Activated naive CD4-positive, alpha-beta T cell treated with anti-CD3 and anti-CD28 coated beads for 36 hours (primary cell): ENCODE measurements at regions not wholly inside any gene's neighbourhood (a gene's known extent, or its start where the extent isn't known, plus 50 kb on each side); places are given as distances from the start of the nearest gene placed in this dataset.
A peak's percentile ranks its signal among the peaks of the same experiment; 100 is the strongest.
"Not testable (repeated sequence)": the region's sequence is repeated elsewhere in the genome, so short reads cannot be mapped to it uniquely, and the experiment has no call there.

ENCODE experiments used
- CTCF ChIA-PET: fragments of 350-600 bp; sonication (Branson Sonifier 250); formaldehyde crosslinking; loops from one replicate; lab custom pipeline; 2021; ENCODE audit warnings: antibody characterized with exemption; lab: Charles Lee
- DNase-seq: peaks from one replicate; pipeline ENCODE4 v3.0.0-alpha.2; 2020
- H3K27ac Mint-ChIP-seq: one replicate; pipeline ENCODE4 v1.8.0; 2021; ENCODE audit warnings: mild to moderate bottlenecking, mixed read lengths
- H3K27me3 Mint-ChIP-seq: one replicate; pipeline ENCODE4 v1.8.0; 2021; ENCODE audit warnings: low read depth, mixed read lengths
- H3K36me3 Mint-ChIP-seq: one replicate; pipeline ENCODE4 v1.8.0; 2021; ENCODE audit warnings: low read depth, mixed read lengths
- H3K4me1 Mint-ChIP-seq: one replicate; pipeline ENCODE4 v1.8.0; 2021; ENCODE audit warnings: low read depth, mixed read lengths
- H3K4me3 Mint-ChIP-seq: one replicate; pipeline ENCODE4 v1.8.0; 2021; ENCODE audit warnings: mild to moderate bottlenecking, moderate library complexity, mixed read lengths
- H3K9me3 Mint-ChIP-seq: one replicate; pipeline ENCODE4 v1.8.0; 2021; ENCODE audit warnings: mixed read lengths
- intact Hi-C: fragments of 100-400 bp; cut with micrococcal nuclease; formaldehyde crosslinking; loops from one replicate; pipeline ENCODE4 v1.15.1; 2023

DNA sequence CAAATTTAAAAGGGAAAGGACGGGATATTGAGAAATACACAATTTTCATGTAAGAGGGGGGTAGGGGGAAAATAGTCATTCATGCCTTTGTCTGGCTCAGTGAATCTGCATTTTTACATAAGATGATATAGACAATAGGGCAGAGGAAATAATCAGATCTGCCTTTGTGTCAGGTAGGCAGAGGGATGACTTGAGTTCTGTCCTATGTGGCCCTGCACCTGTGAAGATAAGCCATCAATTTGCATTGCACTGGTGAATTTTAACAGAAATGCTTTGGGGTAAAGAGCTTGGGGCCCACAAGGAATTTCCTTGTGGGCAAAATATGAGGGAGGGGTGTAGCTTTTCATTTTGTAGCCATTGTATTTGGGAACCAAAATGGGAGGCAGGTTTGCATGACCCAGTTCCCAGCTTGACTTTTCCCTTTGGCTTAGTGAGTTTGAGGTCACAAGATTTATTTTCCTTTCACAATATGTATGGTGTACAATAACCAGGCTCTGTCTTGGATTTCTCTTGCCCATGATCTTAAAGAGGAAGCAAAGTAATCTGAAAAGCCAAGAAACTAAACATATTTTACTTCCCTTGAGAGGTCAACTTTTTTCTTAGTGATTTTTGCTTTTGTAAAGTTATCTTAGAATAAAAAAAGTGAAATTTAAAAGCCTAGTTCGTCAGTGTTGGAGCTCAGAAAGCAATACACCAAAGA lies 77.7 kb upstream of the SORL1 start:
- Mint-ChIP-seq H3K4me3 (no peak overlapping the region), H3K36me3 (no peaks in the 10 kb centered on the region), H3K9me3 (peaks cover 1% of the 10 kb centered on the region), H3K27me3 (no peaks in the 10 kb centered on the region), H3K27ac (no peak overlapping the region), H3K4me1 (peaks cover 73% of the 10 kb centered on the region)
- no peak for DNase-seq
- CTCF ChIA-PET, result interaction anchor here (0.6 kb wide), 1 partner anchor 232 kb away, joined by 3 read pairs; no protein-coding TSS in a partner anchor
- intact Hi-C loops, result no loop called here

DNA sequence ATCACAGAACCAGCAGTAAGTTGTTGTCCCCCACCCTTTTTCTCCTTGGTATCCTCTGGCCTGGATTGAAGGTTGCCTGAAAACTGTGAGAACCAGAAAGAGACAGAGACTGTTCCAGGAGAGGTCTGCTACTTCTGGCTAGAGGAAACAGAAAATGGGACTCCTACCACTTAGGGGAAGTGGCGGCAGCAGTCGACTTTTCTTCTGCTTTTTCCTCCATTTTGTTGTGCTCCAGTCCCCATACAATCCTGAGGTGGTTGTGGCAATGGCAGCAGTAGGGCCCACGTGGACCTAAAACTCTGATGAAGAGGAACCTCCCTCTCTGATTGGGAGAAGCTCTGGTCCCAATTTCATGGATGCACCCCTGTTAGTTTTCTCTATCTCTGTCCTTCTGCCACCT lies 76.0 kb upstream of the SORL1 start:
- no peaks in the 10 kb centered on the region for H3K27me3 Mint-ChIP-seq
- CTCF ChIA-PET, result interaction anchor here (0.6 kb wide), 1 partner anchor 17 kb away, joined by 3 read pairs; no protein-coding TSS in a partner anchor
- no peaks in the 10 kb centered on the region for H3K36me3 Mint-ChIP-seq
- no peak overlapping the region for H3K27ac Mint-ChIP-seq
- intact Hi-C loops, result no loop called here
- peaks cover 72% of the 10 kb centered on the region for H3K4me1 Mint-ChIP-seq
- no peaks in the 10 kb centered on the region for H3K9me3 Mint-ChIP-seq
- DNase-seq, result no peak
- no peak overlapping the region for H3K4me3 Mint-ChIP-seq

DNA sequence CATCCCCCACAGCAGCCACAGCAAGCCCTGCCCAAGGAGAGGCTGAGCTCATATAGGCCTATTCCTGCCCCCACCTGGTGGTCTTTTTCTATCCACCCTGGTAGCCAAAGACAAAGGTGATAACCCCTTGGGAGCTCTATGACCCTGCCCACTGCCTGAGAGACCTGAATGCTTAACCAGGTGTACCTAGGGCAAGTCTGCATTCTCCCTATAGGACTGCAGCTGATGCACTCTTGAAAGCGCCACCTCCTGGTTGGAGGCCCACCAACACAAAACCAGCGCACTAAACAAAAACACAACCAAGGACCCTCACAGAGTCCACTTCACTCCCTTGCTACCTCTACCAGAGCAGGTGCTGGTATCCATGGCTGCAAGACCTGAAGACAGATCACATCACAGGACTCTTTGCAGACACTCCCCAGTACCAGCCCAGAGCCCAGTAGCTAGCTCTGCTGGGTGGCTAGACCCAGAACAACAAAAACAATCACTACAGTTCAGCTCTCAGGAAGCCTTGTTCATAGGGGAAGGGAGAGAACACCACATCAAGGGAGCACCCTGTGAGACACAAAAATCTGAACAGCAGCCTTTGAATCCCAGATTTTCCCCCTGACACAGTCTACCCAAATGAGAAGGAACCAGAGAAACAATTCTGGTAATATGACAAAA lies 72.8 kb upstream of the SORL1 start:
- DNase-seq, result peak; percentile 34
- CTCF ChIA-PET, result interaction anchor here (0.5 to 1.8 kb wide), 6 partner anchors 10 to 16 kb away, joined by 3 to 6 read pairs (median 3); no protein-coding TSS in a partner anchor
- Mint-ChIP-seq H3K27ac (peak overlapping the region; percentile 57), H3K4me1 (peaks cover 50% of the 10 kb centered on the region)
- H3K36me3 Mint-ChIP-seq, H3K9me3 Mint-ChIP-seq, H3K4me3 Mint-ChIP-seq, intact Hi-C loops, H3K27me3 Mint-ChIP-seq: not testable (repeated sequence)

DNA sequence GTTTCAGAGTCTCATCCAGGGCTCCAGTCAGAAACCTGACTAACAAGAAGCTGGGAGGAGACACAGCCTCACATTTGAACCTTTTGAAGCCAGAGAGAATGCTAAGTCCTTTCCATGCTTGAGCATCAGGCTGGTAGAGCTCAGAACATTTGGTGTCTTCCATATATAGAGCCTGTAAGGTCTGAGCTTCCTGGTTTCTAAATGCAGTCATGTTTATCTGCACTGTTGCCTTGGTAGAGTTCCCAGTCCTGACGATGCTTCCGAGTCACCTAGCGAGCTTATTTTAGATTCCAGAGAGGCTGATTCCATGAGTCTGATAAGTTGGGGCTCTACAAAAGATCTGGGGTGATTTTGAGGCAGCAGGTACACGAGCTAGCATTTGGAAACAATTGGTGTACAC lies 68.4 kb upstream of the SORL1 start:
- Mint-ChIP-seq H3K4me3 (no peak overlapping the region), H3K27me3 (no peaks in the 10 kb centered on the region), H3K4me1 (peaks cover 16% of the 10 kb centered on the region), H3K36me3 (no peaks in the 10 kb centered on the region), H3K27ac (no peak overlapping the region), H3K9me3 (no peaks in the 10 kb centered on the region)
- CTCF ChIA-PET, result interaction anchor here (1.5 to 1.7 kb wide), 2 partner anchors 10 to 16 kb away, joined by 3 to 4 read pairs; no protein-coding TSS in a partner anchor
- intact Hi-C loops, result no loop called here
- no peak for DNase-seq

DNA sequence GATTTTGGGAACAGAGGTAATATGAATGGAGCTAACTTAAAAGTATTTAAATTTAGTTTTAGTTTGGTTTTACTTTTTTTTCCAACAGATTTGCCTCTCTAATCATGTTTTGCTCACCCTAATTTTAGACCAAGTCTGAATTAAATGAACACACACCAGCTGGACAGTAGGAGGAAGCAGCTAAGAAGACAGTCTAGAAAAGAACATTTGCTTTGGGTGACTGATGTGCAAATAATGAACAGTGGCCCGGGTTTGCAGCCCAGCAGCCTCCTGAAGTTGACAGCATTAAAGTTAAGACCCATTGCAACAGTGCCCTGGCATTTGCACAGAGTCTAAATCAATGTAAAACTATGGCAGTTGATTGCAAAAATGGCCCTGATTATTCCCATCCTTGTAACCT lies 66.4 kb upstream of the SORL1 start:
- intact Hi-C loops, result no loop called here
- no peak overlapping the region for H3K4me3 Mint-ChIP-seq
- CTCF ChIA-PET, result interaction anchor here (1.2 to 1.5 kb wide), 2 partner anchors 30 to 51 kb away, joined by 3 read pairs; no protein-coding TSS in a partner anchor
- H3K27ac Mint-ChIP-seq, result no peak overlapping the region
- no peaks in the 10 kb centered on the region for H3K9me3 Mint-ChIP-seq
- DNase-seq, result no peak
- no peaks in the 10 kb centered on the region for H3K27me3 Mint-ChIP-seq
- H3K36me3 Mint-ChIP-seq, result no peaks in the 10 kb centered on the region
- H3K4me1 Mint-ChIP-seq, result no peaks in the 10 kb centered on the region
